GM23338 (cell line): ENCODE measurements at regions not wholly inside any gene's neighbourhood (a gene's known extent, or its start where the extent isn't known, plus 50 kb on each side); places are given as distances from the start of the nearest gene placed in this dataset.

Source experiments
- ATAC-seq: fragments of 200-7000 bp; cut with Tn5 transposase; 3 replicates; pipeline ENCODE4 v1.9.1; 2020
- DNase-seq: peaks from one replicate; pipeline ENCODE4 v3.0.0-alpha.2; 2015; ENCODE audit warnings: low spot score
- H2AFZ ChIP-seq: fragments of 200-600 bp; sonication (generic); 2 replicates; pipeline ENCODE4 v1.8.0; 2016; ENCODE audit warnings: antibody characterized with exemption, mild to moderate bottlenecking, moderate library complexity
- H3F3A ChIP-seq: fragments of 200-600 bp; sonication (generic); replicated peaks from 2 replicates; pipeline ENCODE4 v1.8.0; 2017; ENCODE audit warnings: antibody characterized with exemption, mixed run types, low read depth
- H3K27ac ChIP-seq: fragments of 200-600 bp; sonication (generic); 2 replicates; pipeline ENCODE4 v1.6.1; 2016; ENCODE audit warnings: low read depth
- H3K27me3 ChIP-seq: fragments of 200-600 bp; sonication (generic); 2 replicates; pipeline ENCODE4 v1.8.0; 2016; ENCODE audit warnings: mild to moderate bottlenecking, mixed run types, moderate library complexity; ENCODE audit not compliant: insufficient read depth
- H3K36me3 ChIP-seq: fragments of 200-600 bp; sonication (generic); 2 replicates; pipeline ENCODE4 v1.8.0; 2016; ENCODE audit warnings: mild to moderate bottlenecking; ENCODE audit not compliant: insufficient read depth
- H3K4me1 ChIP-seq: fragments of 200-600 bp; sonication (generic); 2 replicates; pipeline ENCODE4 v1.8.0; 2016; ENCODE audit warnings: mild to moderate bottlenecking, moderate library complexity; ENCODE audit not compliant: insufficient read depth
- H3K4me2 ChIP-seq: fragments of 200-600 bp; sonication (generic); 2 replicates; pipeline ENCODE4 v1.7.1; 2017; ENCODE audit warnings: mixed run types
- H3K4me3 ChIP-seq: fragments of 200-600 bp; sonication (generic); 2 replicates; pipeline ENCODE4 v1.6.1; 2016; ENCODE audit warnings: mixed run types
- H3K79me2 ChIP-seq: fragments of 200-600 bp; sonication (generic); replicated peaks from 2 replicates; pipeline ENCODE4 v1.8.0; 2017; ENCODE audit warnings: mild to moderate bottlenecking; ENCODE audit not compliant: insufficient read depth
- H3K9me2 ChIP-seq: fragments of 200-600 bp; sonication (generic); 2 replicates; pipeline ENCODE4 v1.8.0; 2017; ENCODE audit not compliant: insufficient read depth
- H4K20me1 ChIP-seq: fragments of 200-600 bp; sonication (generic); replicated peaks from 2 replicates; pipeline ENCODE4 v1.8.0; 2017; ENCODE audit warnings: mild to moderate bottlenecking; ENCODE audit not compliant: insufficient read depth
- H3K27ac Mint-ChIP-seq: 2 replicates; pipeline ENCODE4 v1.8.0; 2020; ENCODE audit warnings: inconsistent platforms, mild to moderate bottlenecking, moderate library complexity, mixed read lengths
- H3K27me3 Mint-ChIP-seq: 3 replicates; pipeline ENCODE4 v1.8.0; 2022; ENCODE audit warnings: low read depth, mild to moderate bottlenecking, moderate library complexity, mixed read lengths, inconsistent platforms; ENCODE audit not compliant: insufficient read depth, poor library complexity
- H3K36me3 Mint-ChIP-seq: 3 replicates; pipeline ENCODE4 v1.8.0; 2021; ENCODE audit warnings: low read depth, mild to moderate bottlenecking, inconsistent platforms, moderate library complexity, mixed read lengths
- H3K4me1 Mint-ChIP-seq: 3 replicates; pipeline ENCODE4 v1.8.0; 2020; ENCODE audit warnings: mild to moderate bottlenecking, inconsistent platforms, mixed read lengths
- H3K4me3 Mint-ChIP-seq: 3 replicates; pipeline ENCODE4 v1.8.0; 2021; ENCODE audit warnings: moderate library complexity, mild to moderate bottlenecking, inconsistent platforms, mixed read lengths
- H3K9me3 Mint-ChIP-seq: 3 replicates; pipeline ENCODE4 v1.8.0; 2020; ENCODE audit warnings: moderate library complexity, mild to moderate bottlenecking, inconsistent platforms, mixed read lengths
- CREB1 ChIP-seq: fragments of 250-450 bp; sonication (Bioruptor Pico); IDR thresholded peaks from 2 replicates; pipeline ENCODE4 v1.5.0; 2020; ENCODE audit warnings: low read depth, mild to moderate bottlenecking, moderate library complexity
- CTCF ChIP-seq, 2 experiments: fragments of 200-600 bp in 1 of 2; sonication (generic) in 1 of 2; conservative IDR thresholded peaks; 2 replicates each; pipeline versions ENCODE4 v1.5.1 to v1.6.1; 2016 to 2017; ENCODE audit warnings: antibody characterized with exemption in 2 of 2, low read depth in 2 of 2, mild to moderate bottlenecking in 2 of 2, moderate library complexity in 1 of 2
- ETS1 ChIP-seq: IDR thresholded peaks from 2 replicates; pipeline ENCODE4 v1.6.1; 2016; ENCODE audit warnings: antibody characterized with exemption
- JUNB ChIP-seq: IDR thresholded peaks from one replicate; pipeline ENCODE4 v1.6.1; 2016; ENCODE audit warnings: antibody characterized with exemption; ENCODE audit not compliant: unreplicated experiment
- NANOG ChIP-seq: IDR thresholded peaks from 2 replicates; pipeline ENCODE4 v1.6.1; 2016; ENCODE audit warnings: antibody characterized with exemption, borderline replicate concordance
- POLR2AphosphoS5 ChIP-seq: IDR thresholded peaks from 2 replicates; pipeline ENCODE4 v1.6.1; 2016; ENCODE audit warnings: antibody characterized with exemption, low read depth
- REST ChIP-seq: IDR thresholded peaks from one replicate; pipeline ENCODE4 v1.6.1; 2018; ENCODE audit warnings: antibody characterized with exemption; ENCODE audit not compliant: unreplicated experiment
- STAT1 ChIP-seq: IDR thresholded peaks from one replicate; pipeline ENCODE4 v1.6.1; 2016; ENCODE audit warnings: antibody characterized with exemption; ENCODE audit not compliant: unreplicated experiment
- ZNF114 ChIP-seq: fragments of 250-450 bp; sonication (Bioruptor Pico); IDR thresholded peaks from 2 replicates; pipeline ENCODE4 v1.5.0; 2020; ENCODE audit warnings: mild to moderate bottlenecking, moderate library complexity
- ZNF462 ChIP-seq: fragments of 250-450 bp; sonication (Bioruptor Pico); IDR thresholded peaks from 2 replicates; pipeline ENCODE4 v1.5.0; 2020; ENCODE audit warnings: mild to moderate bottlenecking, moderate library complexity

GRCh38 chr2:21469158-21469557 lies 345.4 kb downstream of the TDRD15 start:
- Histone ChIP-seq H3K9me2 (no peaks in the 10 kb centered on the region), H4K20me1 (no peaks in the 10 kb centered on the region; the same call in 1 of the 2 replicates), H3K4me3 (no peak overlapping the region), H3F3A (no peaks in the 10 kb centered on the region), H3K4me1 (no peaks in the 10 kb centered on the region), H3K27me3 (no peaks in the 10 kb centered on the region), H3K27ac (no peak overlapping the region), H3K4me2 (no peak overlapping the region), H3K36me3 (no peaks in the 10 kb centered on the region), H3K79me2 (no peaks in the 10 kb centered on the region), H2AFZ (no peak overlapping the region)
- Mint-ChIP-seq H3K9me3 (no peaks in the 10 kb centered on the region; the same call in 2 of the 3 replicates), H3K4me1 (peaks cover 14% of the 10 kb centered on the region), H3K36me3 (no peaks in the 10 kb centered on the region; the same call in 2 of the 3 replicates), H3K4me3 (no peak overlapping the region), H3K27ac (no peak overlapping the region), H3K27me3 (no peaks in the 10 kb centered on the region)
- ATAC-seq (no peak), DNase-seq (no peak)
- no peak for TF ChIP-seq JUNB
- no peak for TF ChIP-seq ETS1
- no peak for TF ChIP-seq STAT1
- TF ChIP-seq CTCF (conservative IDR thresholded peaks at IDR 0.05; ENCODE audit: low read depth in 2 of 2) = no peak
- no peak for TF ChIP-seq REST
- TF ChIP-seq NANOG = no peak
- TF ChIP-seq CREB1 (CRISPR knock-in tag) = no peak
- TF ChIP-seq ZNF462 (CRISPR knock-in tag) = no peak
- no peak for TF ChIP-seq ZNF114 (CRISPR knock-in tag)
- no peak for TF ChIP-seq POLR2AphosphoS5
